Naive thymus-derived CD4-positive, alpha-beta T cell (primary cell): ENCODE measurements at regions not wholly inside any gene's neighbourhood (a gene's known extent, or its start where the extent isn't known, plus 50 kb on each side); places are given as distances from the start of the nearest gene placed in this dataset.
A peak's percentile ranks its signal among the peaks of the same experiment; 100 is the strongest.

ENCODE experiments used
- ATAC-seq: fragments of 150-1000 bp; cut with Tn5 transposase; 2 replicates; pipeline ENCODE4 v1.10.0; 2021; ENCODE audit warnings: mild to moderate bottlenecking, moderate library complexity
- CTCF ChIA-PET: fragments of 350-600 bp; sonication (Branson Sonifier 250); formaldehyde crosslinking; loops from one replicate; lab custom pipeline; 2021; ENCODE audit warnings: antibody characterized with exemption; lab: Charles Lee
- POLR2A ChIA-PET: fragments of 350-600 bp; sonication (Branson Sonifier 250); formaldehyde crosslinking; loops from one replicate; lab custom pipeline; 2021; ENCODE audit warnings: antibody characterized with exemption, inconsistent platforms; lab: Charles Lee
- DNase-seq, 9 donors: peaks; one replicate each; pipeline versions ENCODE4 v3.0.0 to v3.0.0-alpha.2; 2020 to 2022; ENCODE audit warnings: mixed read lengths in 1 of 9
- H3K27ac ChIP-seq: one replicate; pipeline ENCODE4 v1.7.0; 2013; ENCODE audit warnings: mild to moderate bottlenecking, low read depth, low read length, moderate library complexity
- H3K27me3 ChIP-seq, 2 donors: one replicate each; pipeline ENCODE4 v1.7.0; 2013; ENCODE audit warnings: low read length in 2 of 2, mild to moderate bottlenecking in 2 of 2, moderate library complexity in 2 of 2; ENCODE audit not compliant: control insufficient read depth in 2 of 2, insufficient read depth in 2 of 2
- H3K36me3 ChIP-seq, 3 experiments: 1 replicate in 2 of 3; 2 replicates in 1 of 3; pipeline ENCODE4 v1.7.0; 2013; ENCODE audit warnings: low read length in 3 of 3, mild to moderate bottlenecking in 3 of 3, moderate library complexity in 1 of 3; ENCODE audit not compliant: insufficient read depth in 3 of 3, control insufficient read depth in 2 of 3
- H3K4me1 ChIP-seq, 2 donors: one replicate each; pipeline ENCODE4 v1.7.0; 2013; ENCODE audit warnings: low read length in 2 of 2, mild to moderate bottlenecking in 2 of 2, moderate library complexity in 1 of 2; ENCODE audit not compliant: control insufficient read depth in 2 of 2, insufficient read depth in 2 of 2
- H3K4me3 ChIP-seq: 2 replicates; pipeline ENCODE4 v1.7.0; 2013; ENCODE audit warnings: mild to moderate bottlenecking, low read length
- H3K9me3 ChIP-seq, 3 experiments: 1 replicate in 2 of 3; 2 replicates in 1 of 3; pipeline ENCODE4 v1.7.0; 2013; ENCODE audit warnings: low read length in 3 of 3; ENCODE audit not compliant: control insufficient read depth in 2 of 3
- H3K27ac Mint-ChIP-seq, 9 donors: one replicate each; pipeline ENCODE4 v1.8.0; 2020 to 2022; ENCODE audit warnings: mixed read lengths in 9 of 9, mild to moderate bottlenecking in 8 of 9, moderate library complexity in 5 of 9, inconsistent platforms in 2 of 9
- H3K27me3 Mint-ChIP-seq, 5 donors: one replicate each; pipeline ENCODE4 v1.8.0; 2021 to 2022; ENCODE audit warnings: mixed read lengths in 5 of 5, mild to moderate bottlenecking in 1 of 5
- H3K36me3 Mint-ChIP-seq, 5 donors: one replicate each; pipeline ENCODE4 v1.8.0; 2020 to 2022; ENCODE audit warnings: mixed read lengths in 5 of 5, mild to moderate bottlenecking in 3 of 5, inconsistent platforms in 1 of 5
- H3K4me1 Mint-ChIP-seq, 7 donors: one replicate each; pipeline ENCODE4 v1.8.0; 2020 to 2022; ENCODE audit warnings: mixed read lengths in 7 of 7, mild to moderate bottlenecking in 3 of 7, inconsistent platforms in 1 of 7
- H3K4me3 Mint-ChIP-seq, 10 donors: one replicate each; pipeline ENCODE4 v1.8.0; 2020 to 2022; ENCODE audit warnings: mild to moderate bottlenecking in 10 of 10, mixed read lengths in 10 of 10, moderate library complexity in 6 of 10, inconsistent platforms in 2 of 10
- H3K9me3 Mint-ChIP-seq, 11 donors: one replicate each; pipeline ENCODE4 v1.8.0; 2020 to 2022; ENCODE audit warnings: mixed read lengths in 11 of 11, mild to moderate bottlenecking in 4 of 11, inconsistent platforms in 1 of 11, moderate library complexity in 1 of 11
- intact Hi-C, 2 donors: fragments of 100-400 bp; cut with micrococcal nuclease; formaldehyde crosslinking; loops; one replicate each; pipeline ENCODE4 v1.15.1; 2023

DNA sequence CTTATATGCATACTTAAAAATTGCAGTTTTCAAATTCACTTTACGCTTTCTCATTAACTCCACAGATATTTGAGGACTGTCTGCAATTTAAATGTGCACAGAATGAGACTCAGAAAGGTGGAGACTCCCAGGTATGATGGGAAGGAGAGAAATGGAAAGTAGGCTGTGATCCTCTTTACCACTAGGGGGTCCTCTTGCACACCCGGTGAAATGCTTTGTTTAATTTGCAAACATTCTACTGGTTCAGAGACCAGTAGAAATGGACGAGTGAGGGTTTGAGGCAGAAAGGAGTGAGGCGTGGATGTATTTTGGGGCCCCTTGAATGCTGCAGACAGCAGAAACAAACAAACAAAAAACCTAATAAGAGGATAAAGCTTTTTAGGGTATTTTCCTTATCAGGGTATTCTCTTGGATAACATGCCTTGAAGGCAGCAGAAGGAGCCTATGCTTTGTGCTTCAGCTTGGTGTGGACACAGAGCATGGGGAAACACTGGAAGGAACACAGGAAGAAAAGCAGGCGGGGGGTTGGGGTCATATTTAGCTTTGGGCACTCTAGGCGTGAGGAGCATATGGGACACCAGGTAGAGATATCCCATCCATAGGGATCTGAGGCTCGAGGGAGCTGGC lies 410.1 kb downstream of the DMRT2 start:
- no peaks in the 10 kb centered on the region for H3K4me1 Mint-ChIP-seq
- intact Hi-C loops, result loop anchor here in 1 of 2 donors (5.0 kb wide), 1 partner anchor 627 kb away; no protein-coding TSS in a partner anchor
- CTCF ChIA-PET, result no interaction called here
- H3K9me3 Mint-ChIP-seq, result peaks cover 0 to 4% (median 0%) of the 10 kb centered on the region in 11 donors
- Histone ChIP-seq H3K4me1 (no peaks in the 10 kb centered on the region), H3K36me3 (no peaks in the 10 kb centered on the region), H3K27me3 (no peaks in the 10 kb centered on the region), H3K9me3 (no peaks in the 10 kb centered on the region), H3K27ac (no peak overlapping the region), H3K4me3 (no peak overlapping the region)
- POLR2A ChIA-PET, result no interaction called here
- ATAC-seq (no peak), DNase-seq (peak in 1 of 9 donors; percentile 1)
- H3K36me3 Mint-ChIP-seq, result no peaks in the 10 kb centered on the region
- H3K27ac Mint-ChIP-seq, result no peak overlapping the region
- H3K4me3 Mint-ChIP-seq, result no peak overlapping the region
- H3K27me3 Mint-ChIP-seq, result peaks cover 0 to 7% (median 4%) of the 10 kb centered on the region in 5 donors

DNA sequence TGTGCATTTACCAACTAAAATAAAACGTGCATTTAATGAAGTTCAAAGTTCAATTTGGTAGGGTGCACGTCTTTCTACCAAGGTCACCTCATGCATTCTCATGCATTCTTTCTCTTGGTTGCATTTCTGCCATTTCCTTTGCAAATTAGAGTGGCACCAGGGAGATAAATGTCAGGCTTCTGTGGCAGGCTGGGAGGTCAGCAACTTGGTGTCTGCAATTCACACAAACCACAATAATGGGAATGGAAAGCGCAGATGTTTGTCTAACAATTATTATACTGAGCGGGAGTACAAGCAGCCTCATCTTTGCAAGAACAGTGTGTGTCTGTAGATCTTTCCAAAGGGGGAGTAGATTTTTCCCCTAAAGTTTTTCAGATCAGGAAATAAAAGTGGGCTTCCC lies 411.7 kb downstream of the DMRT2 start:
- no peak overlapping the region for H3K4me3 ChIP-seq
- Mint-ChIP-seq H3K4me3 (no peak overlapping the region), H3K9me3 (peaks cover 0 to 4% (median 0%) of the 10 kb centered on the region in 11 donors), H3K4me1 (no peaks in the 10 kb centered on the region), H3K36me3 (no peaks in the 10 kb centered on the region), H3K27me3 (peaks cover 0 to 13% (median 3%) of the 10 kb centered on the region in 5 donors), H3K27ac (no peak overlapping the region)
- H3K27ac ChIP-seq, result no peak overlapping the region
- ChIA-PET POLR2A (no interaction called here), CTCF (no interaction called here)
- DNase-seq (no peak), ATAC-seq (no peak)
- H3K9me3 ChIP-seq, result no peaks in the 10 kb centered on the region
- no peaks in the 10 kb centered on the region for H3K36me3 ChIP-seq
- no peaks in the 10 kb centered on the region for H3K27me3 ChIP-seq
- intact Hi-C loops, result loop anchor here in 1 of 2 donors (5.0 kb wide), 1 partner anchor 625 kb away; no protein-coding TSS in a partner anchor
- no peaks in the 10 kb centered on the region for H3K4me1 ChIP-seq

DNA sequence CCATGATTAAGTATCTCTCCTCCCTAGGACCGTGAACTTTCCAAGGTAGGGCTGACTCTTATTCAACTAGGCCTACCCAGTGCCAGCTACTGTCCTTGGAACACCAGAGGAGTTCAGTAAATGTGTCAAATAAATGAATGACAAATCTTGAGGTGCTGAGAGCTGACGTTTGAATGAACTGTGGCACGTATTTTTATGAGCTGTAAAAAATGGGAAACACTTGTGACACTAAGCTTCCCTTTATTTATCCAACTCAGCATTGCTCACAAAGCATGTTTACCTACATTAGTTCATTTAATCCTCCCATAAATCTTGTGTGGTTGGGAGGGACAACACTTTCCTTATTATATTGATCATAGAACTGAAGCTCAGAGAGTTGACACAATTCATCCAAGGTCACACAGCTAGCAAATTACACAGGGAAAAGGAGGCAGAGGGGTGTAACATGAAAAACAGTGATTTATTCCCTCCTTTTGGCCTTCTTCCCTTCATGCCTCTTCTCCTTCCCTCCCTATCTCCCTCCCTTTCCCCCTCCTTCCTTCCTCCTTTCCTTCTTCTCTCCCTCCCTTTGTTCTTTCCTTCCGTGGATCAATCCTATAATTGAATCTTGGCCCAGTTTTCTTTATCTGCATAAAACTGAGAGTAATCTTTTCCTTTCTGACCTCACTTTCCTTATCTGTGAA lies 412.6 kb downstream of the DMRT2 start:
- no peak overlapping the region for H3K4me3 Mint-ChIP-seq
- no peaks in the 10 kb centered on the region for H3K4me1 Mint-ChIP-seq
- peaks cover 0 to 4% (median 0%) of the 10 kb centered on the region in 11 donors for H3K9me3 Mint-ChIP-seq
- Histone ChIP-seq H3K4me3 (no peak overlapping the region), H3K9me3 (no peaks in the 10 kb centered on the region), H3K4me1 (no peaks in the 10 kb centered on the region), H3K27ac (no peak overlapping the region), H3K27me3 (no peaks in the 10 kb centered on the region), H3K36me3 (no peaks in the 10 kb centered on the region)
- ChIA-PET POLR2A (no interaction called here), CTCF (no interaction called here)
- H3K27me3 Mint-ChIP-seq, result peaks cover 0 to 13% (median 3%) of the 10 kb centered on the region in 5 donors
- intact Hi-C loops, result loop anchor here in 1 of 2 donors (5.0 kb wide), 1 partner anchor 625 kb away; no protein-coding TSS in a partner anchor
- DNase-seq, result no peak
- no peak overlapping the region for H3K27ac Mint-ChIP-seq
- no peak for ATAC-seq
- no peaks in the 10 kb centered on the region for H3K36me3 Mint-ChIP-seq

DNA sequence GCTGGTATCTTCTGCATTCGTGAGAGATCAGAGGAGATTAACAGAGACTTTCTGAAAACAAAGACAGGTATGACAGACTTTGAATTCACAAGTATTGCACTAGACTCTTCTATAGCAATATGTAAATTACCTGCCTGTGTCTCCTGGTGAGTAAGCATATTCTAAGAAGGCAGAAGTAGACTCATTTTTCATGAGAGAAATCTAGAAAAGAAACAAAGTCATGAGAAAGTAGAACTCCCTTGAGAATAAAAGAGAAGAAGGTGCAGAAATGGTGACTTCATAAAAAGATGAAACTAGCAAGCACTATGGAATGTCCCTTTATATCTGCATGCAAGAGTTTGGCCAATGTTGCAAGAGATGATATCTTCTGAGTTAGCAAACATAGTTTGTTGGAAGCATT lies 419.8 kb downstream of the DMRT2 start:
- peaks cover 0 to 5% (median 0%) of the 10 kb centered on the region in 11 donors for H3K9me3 Mint-ChIP-seq
- Histone ChIP-seq H3K36me3 (no peaks in the 10 kb centered on the region), H3K27ac (no peak overlapping the region), H3K4me3 (no peak overlapping the region), H3K4me1 (no peaks in the 10 kb centered on the region), H3K27me3 (no peaks in the 10 kb centered on the region), H3K9me3 (no peaks in the 10 kb centered on the region)
- no peak for DNase-seq
- peaks cover 0 to 10% (median 3%) of the 10 kb centered on the region in 5 donors for H3K27me3 Mint-ChIP-seq
- intact Hi-C loops, result no loop called here
- no peak for ATAC-seq
- H3K4me1 Mint-ChIP-seq, result no peaks in the 10 kb centered on the region
- no peak overlapping the region for H3K27ac Mint-ChIP-seq
- no peak overlapping the region for H3K4me3 Mint-ChIP-seq
- ChIA-PET POLR2A (no interaction called here), CTCF (no interaction called here)
- H3K36me3 Mint-ChIP-seq, result no peaks in the 10 kb centered on the region

DNA sequence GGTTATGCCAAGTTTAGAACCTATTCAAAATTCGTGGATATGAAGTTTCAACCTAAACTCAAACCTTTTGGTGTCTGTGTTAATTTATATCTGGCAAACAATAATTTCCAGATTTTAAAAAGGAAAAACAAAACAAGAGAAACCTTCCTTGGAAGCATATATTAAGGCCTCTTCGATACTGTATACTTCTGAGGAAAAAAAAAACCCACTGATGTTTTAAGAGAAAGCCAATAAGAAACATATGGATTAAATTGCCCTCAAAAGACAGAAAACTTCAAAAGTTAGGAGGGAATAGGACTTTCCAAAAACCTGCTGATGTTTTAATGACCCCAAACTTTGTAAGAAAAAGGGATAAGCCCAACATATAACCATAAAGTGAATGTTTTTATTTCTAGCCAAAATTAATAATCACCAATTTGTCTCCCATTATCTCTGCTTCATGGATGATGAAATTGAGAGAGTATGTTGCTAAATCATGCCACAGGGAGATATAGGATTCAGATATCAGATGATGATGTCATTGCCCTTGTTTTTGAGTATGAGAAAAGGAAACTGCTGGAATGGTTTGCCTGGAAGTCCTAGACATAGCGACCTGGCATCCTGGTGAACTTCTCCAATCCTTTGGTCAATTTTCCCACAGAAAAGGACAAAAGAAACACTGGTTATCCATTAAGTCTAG lies 423.9 kb downstream of the DMRT2 start:
- H3K9me3 Mint-ChIP-seq, result peaks cover 0 to 10% (median under 1%) of the 10 kb centered on the region in 11 donors
- H3K36me3 ChIP-seq, result no peaks in the 10 kb centered on the region
- H3K4me3 ChIP-seq, result no peak overlapping the region
- DNase-seq, result no peak
- no peak overlapping the region for H3K27ac Mint-ChIP-seq
- H3K4me1 ChIP-seq, result no peaks in the 10 kb centered on the region
- H3K27me3 ChIP-seq, result no peaks in the 10 kb centered on the region
- intact Hi-C loops, result no loop called here
- no peaks in the 10 kb centered on the region for H3K9me3 ChIP-seq
- no peak overlapping the region for H3K27ac ChIP-seq
- no peak overlapping the region for H3K4me3 Mint-ChIP-seq
- ChIA-PET CTCF (no interaction called here), POLR2A (no interaction called here)
- no peak for ATAC-seq
- H3K27me3 Mint-ChIP-seq, result peaks cover 0 to 4% (median 0%) of the 10 kb centered on the region in 5 donors
- no peaks in the 10 kb centered on the region for H3K36me3 Mint-ChIP-seq
- H3K4me1 Mint-ChIP-seq, result no peaks in the 10 kb centered on the region

DNA sequence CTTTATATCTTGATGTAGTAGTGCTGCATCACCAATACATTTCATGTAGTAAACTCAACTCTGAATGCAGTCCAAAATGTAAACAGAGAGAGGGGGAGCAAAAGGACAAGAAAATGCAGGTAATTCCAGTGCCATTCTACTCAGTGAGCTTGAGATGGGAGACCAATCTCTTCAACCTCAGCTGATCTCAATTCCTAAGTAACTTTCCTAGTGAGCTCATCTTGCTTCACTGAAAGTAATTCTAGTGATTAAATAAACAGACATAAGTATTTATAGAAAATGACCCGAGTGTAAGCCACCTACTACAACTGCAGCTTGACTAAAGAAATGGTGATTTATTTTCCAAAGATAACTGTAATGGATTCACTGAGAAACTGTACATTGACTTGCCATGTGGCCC lies 424.5 kb downstream of the DMRT2 start:
- Mint-ChIP-seq H3K27ac (no peak overlapping the region), H3K9me3 (peaks cover 0 to 10% (median 2%) of the 10 kb centered on the region in 11 donors), H3K36me3 (no peaks in the 10 kb centered on the region), H3K4me3 (no peak overlapping the region), H3K4me1 (no peaks in the 10 kb centered on the region), H3K27me3 (peaks cover 0 to 4% (median 0%) of the 10 kb centered on the region in 5 donors)
- ChIA-PET CTCF (no interaction called here), POLR2A (no interaction called here)
- intact Hi-C loops, result no loop called here
- DNase-seq (no peak), ATAC-seq (no peak)
- Histone ChIP-seq H3K36me3 (no peaks in the 10 kb centered on the region), H3K27ac (no peak overlapping the region), H3K4me3 (no peak overlapping the region), H3K9me3 (no peaks in the 10 kb centered on the region), H3K27me3 (no peaks in the 10 kb centered on the region), H3K4me1 (no peaks in the 10 kb centered on the region)
